Epithelial cell of esophagus (primary cell): ENCODE measurements at regions not wholly inside any gene's neighbourhood (a gene's known extent, or its start where the extent isn't known, plus 50 kb on each side); places are given as distances from the start of the nearest gene placed in this dataset.
A peak's percentile ranks its signal among the peaks of the same experiment; 100 is the strongest.

Experiments
- DNase-seq: peaks from one replicate; pipeline ENCODE4 v3.0.0; 2010; ENCODE audit warnings: low read depth
- H3K4me3 ChIP-seq: 2 replicates; pipeline ENCODE4 v1.5.1; 2011; ENCODE audit warnings: mild to moderate bottlenecking, low read length, control low read depth
- CTCF ChIP-seq: IDR thresholded peaks from 2 replicates; pipeline ENCODE4 v1.5.1; 2011; ENCODE audit warnings: low read depth, mild to moderate bottlenecking, low read length, control low read depth, inconsistent platforms; ENCODE audit not compliant: insufficient read depth; ENCODE audit errors: missing control alignments

GRCh38 chr18:47719096-47719780, 211.2 kb downstream of the SMAD2 start:
- no peak for TF ChIP-seq CTCF
- H3K4me3 ChIP-seq: no peak overlapping the region
- DNase-seq: no peak

- no peak overlapping the region for H3K4me3 ChIP-seq
- no peak for DNase-seq
- TF ChIP-seq CTCF: no peak
These were observed 211.8 kb downstream of the SMAD2 start for GRCh38 chr18:47718646-47719045.

- no peak for TF ChIP-seq CTCF
- DNase-seq: no peak
- H3K4me3 ChIP-seq: no peak overlapping the region
These were observed 213.2 kb downstream of the SMAD2 start for GRCh38 chr18:47717257-47717656.

- TF ChIP-seq CTCF: no peak
These were observed 213.8 kb downstream of the SMAD2 start for GRCh38 chr18:47716632-47717185.

GRCh38 chr18:47710451-47710850, 220.0 kb downstream of the SMAD2 start:
- TF ChIP-seq CTCF: no peak
- DNase-seq: peak; percentile 5
- no peak overlapping the region for H3K4me3 ChIP-seq

More at GRCh38 chr18:47716632-47717185, 213.8 kb downstream of the SMAD2 start:
- no peak for DNase-seq
- no peak overlapping the region for H3K4me3 ChIP-seq

GRCh38 chr18:47709556-47709955, 220.9 kb downstream of the SMAD2 start:
- TF ChIP-seq CTCF: no peak
- no peak overlapping the region for H3K4me3 ChIP-seq
- no peak for DNase-seq

GRCh38 chr18:47708206-47708605, 222.3 kb downstream of the SMAD2 start:
- no peak for TF ChIP-seq CTCF
- DNase-seq: no peak
- no peak overlapping the region for H3K4me3 ChIP-seq
